ENCODE measurements at regions not wholly inside any gene's neighbourhood (a gene's known extent, or its start where the extent isn't known, plus 50 kb on each side); places are given as distances from the start of the nearest gene placed in this dataset.

DNA sequence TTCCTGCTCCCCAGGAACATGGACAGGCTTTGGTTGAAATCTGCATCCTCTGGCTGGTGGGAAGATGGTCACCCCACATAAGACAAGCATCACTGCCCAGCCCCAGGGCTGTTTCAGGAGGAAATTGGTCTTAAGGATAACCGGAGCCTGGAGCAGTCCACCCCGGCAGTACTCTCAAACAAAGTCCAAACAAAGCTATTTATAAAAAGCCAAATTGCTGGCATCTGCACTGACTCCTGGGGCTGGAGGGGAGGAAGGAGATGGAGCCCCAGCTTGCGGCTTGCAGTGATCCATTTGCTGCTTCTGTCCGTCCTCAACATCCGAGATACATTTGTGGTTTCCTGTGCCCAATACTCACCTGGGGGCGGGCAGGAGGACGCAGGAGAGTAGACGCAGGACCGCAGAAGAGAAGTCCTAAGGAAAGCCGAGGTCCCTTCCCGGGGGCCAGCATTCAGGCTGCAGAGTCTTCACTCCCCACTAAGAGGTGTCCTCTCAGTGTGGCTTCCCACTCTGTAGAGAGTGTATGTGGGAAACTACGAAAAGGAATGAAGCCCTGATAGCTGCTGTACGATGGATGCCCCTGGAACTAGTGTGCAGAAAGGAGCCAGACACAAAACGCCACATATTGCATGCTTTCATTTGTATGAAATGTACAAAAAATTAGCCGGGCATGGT is 107.3 kb upstream of the FGF3 start:
- H3K27me3 ChIP-seq = peaks cover 52% of the 10 kb centered on the region
- TF ChIP-seq, protein P1, sequence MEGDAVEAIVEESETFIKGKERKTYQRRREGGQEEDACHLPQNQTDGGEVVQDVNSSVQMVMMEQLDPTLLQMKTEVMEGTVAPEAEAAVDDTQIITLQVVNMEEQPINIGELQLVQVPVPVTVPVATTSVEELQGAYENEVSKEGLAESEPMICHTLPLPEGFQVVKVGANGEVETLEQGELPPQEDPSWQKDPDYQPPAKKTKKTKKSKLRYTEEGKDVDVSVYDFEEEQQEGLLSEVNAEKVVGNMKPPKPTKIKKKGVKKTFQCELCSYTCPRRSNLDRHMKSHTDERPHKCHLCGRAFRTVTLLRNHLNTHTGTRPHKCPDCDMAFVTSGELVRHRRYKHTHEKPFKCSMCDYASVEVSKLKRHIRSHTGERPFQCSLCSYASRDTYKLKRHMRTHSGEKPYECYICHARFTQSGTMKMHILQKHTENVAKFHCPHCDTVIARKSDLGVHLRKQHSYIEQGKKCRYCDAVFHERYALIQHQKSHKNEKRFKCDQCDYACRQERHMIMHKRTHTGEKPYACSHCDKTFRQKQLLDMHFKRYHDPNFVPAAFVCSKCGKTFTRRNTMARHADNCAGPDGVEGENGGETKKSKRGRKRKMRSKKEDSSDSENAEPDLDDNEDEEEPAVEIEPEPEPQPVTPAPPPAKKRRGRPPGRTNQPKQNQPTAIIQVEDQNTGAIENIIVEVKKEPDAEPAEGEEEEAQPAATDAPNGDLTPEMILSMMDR (IDR thresholded peaks at IDR 0.05) = no peak
- H3K4me1 ChIP-seq (ENCODE audit: control insufficient read depth in 1 of 2, insufficient read depth in 1 of 2, low read depth in 1 of 2, low read length in 1 of 2) = no peaks in the 10 kb centered on the region

DNA sequence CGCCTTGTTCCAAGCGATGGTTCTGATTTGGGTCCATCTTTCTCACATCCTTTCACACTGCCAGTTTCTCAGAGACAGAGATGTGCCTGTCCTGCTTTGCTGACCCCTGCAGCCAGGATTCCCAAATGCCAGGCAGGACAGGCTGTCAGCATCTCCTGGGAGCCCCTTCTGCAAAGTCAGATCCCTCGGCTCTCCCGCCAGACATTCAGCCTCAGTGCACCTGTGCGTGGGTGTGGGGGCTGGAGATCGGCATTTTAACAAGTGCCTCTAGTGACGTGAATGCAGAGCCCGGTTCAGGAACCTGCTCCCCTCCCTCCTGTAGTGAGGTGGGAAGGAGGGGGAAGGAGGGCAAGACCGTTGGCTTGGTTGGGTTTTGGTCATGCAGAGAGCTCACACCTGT is 108.9 kb upstream of the FGF3 start:
- H3K4me1 ChIP-seq (ENCODE audit: control insufficient read depth in 1 of 2, insufficient read depth in 1 of 2, low read depth in 1 of 2, low read length in 1 of 2) = no peaks in the 10 kb centered on the region
- no peak overlapping the region for H3K27ac ChIP-seq
- peaks cover 52% of the 10 kb centered on the region for H3K27me3 ChIP-seq
- H3K36me3 ChIP-seq = no peaks in the 10 kb centered on the region
- H3K9me3 ChIP-seq = no peaks in the 10 kb centered on the region
- TF ChIP-seq, protein P1 (IDR thresholded peaks at IDR 0.05) = no peak
- no peak overlapping the region for H3K4me3 ChIP-seq (ENCODE audit: low read depth in 1 of 2, low read length in 1 of 2)

More for the DNA sequence above, 107.3 kb upstream of the FGF3 start:
- no peaks in the 10 kb centered on the region for H3K9me3 ChIP-seq
- no peak overlapping the region for H3K27ac ChIP-seq
- no peaks in the 10 kb centered on the region for H3K36me3 ChIP-seq
- H3K4me3 ChIP-seq (ENCODE audit: low read depth in 1 of 2, low read length in 1 of 2) = no peak overlapping the region

DNA sequence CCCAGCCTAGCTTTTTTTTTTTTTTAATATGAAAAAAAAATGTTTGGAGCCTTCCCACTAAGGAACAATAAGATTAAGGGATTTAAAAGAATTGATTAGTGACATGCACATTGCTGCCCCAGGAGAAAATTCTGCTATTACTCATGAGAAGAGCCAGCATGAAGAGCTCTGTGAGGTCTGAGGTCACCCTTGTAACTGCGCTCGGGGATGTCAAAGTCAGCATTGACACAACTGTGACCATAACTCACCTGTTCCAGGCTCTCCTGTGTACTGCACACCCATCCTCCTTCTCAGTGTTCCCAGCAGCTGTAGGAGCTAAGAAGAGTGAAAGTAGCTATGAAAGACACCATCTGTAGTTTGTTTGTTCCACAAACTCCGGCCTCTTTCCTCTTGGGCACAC is 109.8 kb upstream of the FGF3 start:
- no peak overlapping the region for H3K27ac ChIP-seq
- no peaks in the 10 kb centered on the region for H3K36me3 ChIP-seq
- H3K4me3 ChIP-seq (ENCODE audit: low read depth in 1 of 2, low read length in 1 of 2) = no peak overlapping the region
- TF ChIP-seq, protein P1 (IDR thresholded peaks at IDR 0.05) = no peak
- H3K4me1 ChIP-seq (ENCODE audit: control insufficient read depth in 1 of 2, insufficient read depth in 1 of 2, low read depth in 1 of 2, low read length in 1 of 2) = no peaks in the 10 kb centered on the region
- no peaks in the 10 kb centered on the region for H3K9me3 ChIP-seq
- peaks cover 44% of the 10 kb centered on the region for H3K27me3 ChIP-seq

DNA sequence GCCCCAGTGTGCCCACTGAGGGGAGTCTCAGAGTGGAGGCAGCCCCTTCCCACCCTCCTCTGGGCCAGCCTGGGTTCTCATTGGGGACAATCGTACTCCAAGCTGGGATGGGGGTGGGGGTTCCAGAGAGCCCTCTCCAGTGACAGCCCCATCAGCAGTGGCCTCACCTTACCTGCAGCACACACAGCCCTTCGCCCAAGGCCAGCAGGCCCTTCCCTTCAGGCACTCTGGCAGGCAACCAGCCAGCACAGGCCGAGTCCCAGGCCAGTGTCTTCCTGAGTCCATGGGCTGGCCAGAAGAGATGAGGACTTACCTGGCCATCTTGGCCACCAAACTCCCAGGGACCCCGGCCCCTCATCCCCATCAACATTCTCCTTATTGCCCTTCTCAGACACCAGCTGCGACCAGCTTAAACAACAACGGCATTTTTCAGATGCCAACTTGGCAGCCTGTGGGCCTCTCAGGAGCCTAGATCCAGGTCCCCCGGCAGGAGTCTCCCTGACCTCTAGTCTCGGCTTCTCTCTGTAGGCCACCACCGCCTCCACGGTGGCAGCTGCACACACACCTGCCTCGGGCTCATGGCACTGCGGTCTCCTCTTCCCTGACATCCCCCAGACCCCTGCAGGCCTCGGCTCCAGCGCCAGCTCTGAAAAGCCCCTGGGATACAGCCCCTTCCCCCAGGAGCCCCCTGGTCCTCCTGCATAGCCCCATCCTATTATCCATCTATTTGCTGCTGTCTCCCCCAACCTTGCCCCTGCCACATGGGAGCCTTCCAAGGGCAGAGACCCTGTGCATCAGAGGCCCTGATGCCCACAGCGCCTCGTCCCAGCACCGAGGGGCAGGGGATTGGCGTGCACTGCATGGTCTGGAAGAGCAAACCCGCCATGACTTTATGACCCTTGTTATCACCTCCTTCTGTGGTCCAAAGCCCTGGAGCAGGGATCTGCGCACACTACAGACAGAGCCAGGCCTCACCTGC is 111.2 kb upstream of the FGF3 start:
- TF ChIP-seq, protein P1 (IDR thresholded peaks at IDR 0.05) = no peak
- peaks cover 30% of the 10 kb centered on the region for H3K27me3 ChIP-seq

DNA sequence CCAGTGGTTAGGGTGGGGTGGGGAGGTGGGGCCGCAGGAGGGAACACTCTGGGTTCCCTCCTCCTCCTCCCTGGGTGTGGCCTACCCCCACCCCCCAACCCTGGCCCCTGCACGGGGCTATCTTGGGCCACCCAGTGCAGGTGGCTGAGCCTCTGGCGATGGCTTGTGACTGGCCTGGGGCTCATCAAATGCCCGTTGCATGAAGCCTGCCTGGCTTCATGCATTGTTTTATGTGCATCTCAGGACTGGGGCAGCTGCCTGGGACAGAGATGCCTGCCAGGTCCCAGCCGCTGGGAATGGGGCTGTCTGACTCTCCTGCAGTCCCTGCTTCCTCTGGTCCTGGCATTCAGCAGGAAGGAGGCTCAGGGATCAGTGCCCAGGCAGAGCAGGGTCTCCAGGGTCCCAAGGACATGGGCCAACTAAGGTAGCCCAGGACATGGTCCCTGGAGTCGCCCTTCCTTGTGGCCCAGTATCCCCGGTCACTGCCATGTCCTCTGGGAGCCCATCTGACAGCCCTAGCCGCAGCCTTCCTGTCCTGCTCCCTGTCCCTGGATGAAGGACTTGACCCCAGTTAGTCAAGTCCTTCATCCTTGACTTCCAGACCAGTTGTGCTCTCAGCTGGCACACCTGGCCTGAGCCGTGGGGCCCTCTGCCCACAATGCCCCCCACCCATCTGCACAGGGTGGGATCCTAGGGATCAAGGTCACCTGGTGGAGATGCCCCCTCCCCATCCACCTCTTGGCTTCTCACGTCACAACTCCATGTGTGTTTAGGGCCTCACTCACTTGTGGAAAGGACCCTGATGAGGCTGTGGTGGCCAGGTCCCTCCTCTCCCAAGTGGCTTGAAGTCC is 112.1 kb upstream of the FGF3 start:
- H3K4me3 ChIP-seq (ENCODE audit: low read depth in 1 of 2, low read length in 1 of 2) = no peak overlapping the region
- TF ChIP-seq, protein P1 (IDR thresholded peaks at IDR 0.05) = no peak
- no peaks in the 10 kb centered on the region for H3K4me1 ChIP-seq (ENCODE audit: control insufficient read depth in 1 of 2, insufficient read depth in 1 of 2, low read depth in 1 of 2, low read length in 1 of 2)
- no peaks in the 10 kb centered on the region for H3K36me3 ChIP-seq
- no peaks in the 10 kb centered on the region for H3K9me3 ChIP-seq
- H3K27me3 ChIP-seq = peaks cover 21% of the 10 kb centered on the region
- H3K27ac ChIP-seq = no peak overlapping the region

More for the DNA sequence above, 111.2 kb upstream of the FGF3 start:
- no peak overlapping the region for H3K4me3 ChIP-seq (ENCODE audit: low read depth in 1 of 2, low read length in 1 of 2)
- no peaks in the 10 kb centered on the region for H3K36me3 ChIP-seq
- no peaks in the 10 kb centered on the region for H3K9me3 ChIP-seq
- H3K27ac ChIP-seq = no peak overlapping the region
- H3K4me1 ChIP-seq (ENCODE audit: control insufficient read depth in 1 of 2, insufficient read depth in 1 of 2, low read depth in 1 of 2, low read length in 1 of 2) = no peaks in the 10 kb centered on the region
